Lower leg skin (tissue), 3 donors: ENCODE measurements at regions not wholly inside any gene's neighbourhood (a gene's known extent, or its start where the extent isn't known, plus 50 kb on each side); places are given as distances from the start of the nearest gene placed in this dataset.

ENCODE experiments used
- POLR2A ChIP-seq, 2 donors: fragments of 450-650 bp; IDR thresholded peaks; one replicate each; pipeline ENCODE4 v1.6.1; 2016 to 2017; ENCODE audit warnings: antibody characterized with exemption in 2 of 2, mild to moderate bottlenecking in 1 of 2, moderate library complexity in 1 of 2
- TF ChIP-seq, protein P1 (sequence below), 3 donors: fragments of 450-650 bp; IDR thresholded peaks; one replicate each; pipeline ENCODE4 v1.5.1; 2016; ENCODE audit warnings: antibody characterized with exemption in 3 of 3, mild to moderate bottlenecking in 3 of 3, moderate library complexity in 2 of 3

DNA sequence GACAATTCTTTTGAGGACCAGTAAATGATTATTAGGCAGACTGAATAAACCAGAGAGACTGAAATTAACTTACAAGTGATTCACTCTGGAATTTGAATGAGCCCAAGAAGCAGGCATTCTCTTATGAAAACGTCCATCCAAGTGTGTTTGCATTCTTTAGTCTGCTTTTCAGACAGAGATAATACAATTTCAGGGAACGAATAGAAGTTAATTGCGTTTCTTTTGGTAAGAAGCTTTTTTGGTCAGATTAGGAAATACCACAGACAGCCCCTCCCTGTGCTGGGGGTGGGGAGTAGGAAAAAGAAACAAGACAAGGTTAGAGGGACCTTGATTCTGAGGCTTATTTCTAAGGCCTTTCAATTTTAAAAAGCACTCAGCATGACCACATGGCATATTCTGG is 874.4 kb downstream of the SUCLG1 start:
- TF ChIP-seq, protein P1, sequence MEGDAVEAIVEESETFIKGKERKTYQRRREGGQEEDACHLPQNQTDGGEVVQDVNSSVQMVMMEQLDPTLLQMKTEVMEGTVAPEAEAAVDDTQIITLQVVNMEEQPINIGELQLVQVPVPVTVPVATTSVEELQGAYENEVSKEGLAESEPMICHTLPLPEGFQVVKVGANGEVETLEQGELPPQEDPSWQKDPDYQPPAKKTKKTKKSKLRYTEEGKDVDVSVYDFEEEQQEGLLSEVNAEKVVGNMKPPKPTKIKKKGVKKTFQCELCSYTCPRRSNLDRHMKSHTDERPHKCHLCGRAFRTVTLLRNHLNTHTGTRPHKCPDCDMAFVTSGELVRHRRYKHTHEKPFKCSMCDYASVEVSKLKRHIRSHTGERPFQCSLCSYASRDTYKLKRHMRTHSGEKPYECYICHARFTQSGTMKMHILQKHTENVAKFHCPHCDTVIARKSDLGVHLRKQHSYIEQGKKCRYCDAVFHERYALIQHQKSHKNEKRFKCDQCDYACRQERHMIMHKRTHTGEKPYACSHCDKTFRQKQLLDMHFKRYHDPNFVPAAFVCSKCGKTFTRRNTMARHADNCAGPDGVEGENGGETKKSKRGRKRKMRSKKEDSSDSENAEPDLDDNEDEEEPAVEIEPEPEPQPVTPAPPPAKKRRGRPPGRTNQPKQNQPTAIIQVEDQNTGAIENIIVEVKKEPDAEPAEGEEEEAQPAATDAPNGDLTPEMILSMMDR (IDR thresholded peaks at IDR 0.05), result no peak
- no peak for TF ChIP-seq POLR2A (IDR thresholded peaks at IDR 0.05)
